HT-29 (cell line): ENCODE measurements at regions not wholly inside any gene's neighbourhood (a gene's known extent, or its start where the extent isn't known, plus 50 kb on each side); places are given as distances from the start of the nearest gene placed in this dataset.

Experiments used
- DNase-seq: peaks from one replicate; pipeline ENCODE4 v3.0.0-alpha.2; 2015; ENCODE audit warnings: low spot score

DNA sequence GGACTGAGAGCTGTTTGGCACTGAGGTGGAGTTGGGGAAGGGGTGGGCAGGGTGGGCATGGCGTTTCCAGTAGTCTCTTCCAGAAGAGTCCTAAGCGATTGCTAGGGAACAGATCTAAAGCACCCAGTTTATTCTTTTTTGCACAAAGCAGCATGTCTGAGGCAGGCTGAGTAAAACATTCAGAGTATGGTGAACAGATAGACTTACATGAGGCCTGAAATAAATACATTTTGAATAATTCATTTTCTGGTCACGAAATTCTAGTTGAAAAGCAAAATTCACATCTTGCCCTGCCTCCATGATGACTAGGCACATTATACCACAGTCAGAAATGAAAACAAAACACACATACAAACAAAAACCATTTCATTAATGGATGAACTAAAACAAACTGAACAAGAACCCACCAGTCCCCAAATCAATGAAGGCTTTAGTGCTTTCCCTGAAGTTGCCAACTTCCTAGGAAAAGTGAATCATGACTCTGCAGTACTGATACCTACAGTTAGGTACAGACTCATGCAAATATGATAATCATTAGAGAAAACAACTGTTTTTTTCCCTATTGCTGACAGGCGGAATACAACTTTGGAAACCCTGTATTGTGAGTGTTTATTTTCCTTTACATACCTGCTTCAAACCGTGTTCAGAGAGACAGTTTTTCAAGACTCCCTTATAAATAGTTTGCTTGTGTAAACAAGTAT, 702.9 kb upstream of the POU3F2 start:
- DNase-seq = no peak

DNA sequence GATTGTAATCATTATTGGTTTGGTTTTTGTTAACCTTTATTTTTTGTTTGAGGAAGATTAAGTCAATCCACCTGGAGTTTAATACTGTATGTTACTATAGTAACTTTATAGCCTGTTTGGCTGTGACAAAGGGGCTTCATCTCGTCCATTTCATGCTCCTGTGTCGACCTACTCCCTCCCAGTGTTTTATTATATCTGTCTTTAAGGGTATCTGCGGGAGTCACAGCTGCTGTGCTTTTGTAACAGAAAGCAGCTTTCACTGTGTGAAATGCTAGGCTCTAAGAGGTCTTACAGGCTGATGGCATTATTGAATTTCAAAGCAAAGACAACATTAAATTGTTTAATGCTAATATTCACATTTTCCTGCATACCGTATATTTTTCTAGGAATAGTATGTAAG, 698.0 kb upstream of the POU3F2 start:
- DNase-seq = no peak

DNA sequence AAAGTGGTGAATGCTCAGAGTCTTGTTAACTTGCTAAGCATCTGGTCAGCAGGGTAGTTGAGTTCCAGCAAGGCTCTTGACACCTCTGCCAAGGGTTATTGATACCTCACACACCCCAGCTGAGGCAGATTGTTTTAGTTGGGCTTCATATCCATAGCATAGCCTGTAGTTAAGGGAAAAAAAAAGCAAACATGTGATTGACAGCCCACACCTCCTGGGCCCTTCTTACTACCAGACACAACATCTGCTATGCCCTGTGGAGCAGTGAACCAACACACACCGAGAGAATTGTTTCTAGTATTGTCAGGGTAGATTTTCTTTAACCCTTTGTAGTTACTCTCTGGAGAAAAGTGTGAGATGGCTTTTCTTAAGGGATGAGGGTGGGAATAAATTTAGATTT, 697.0 kb upstream of the POU3F2 start:
- DNase-seq = no peak

DNA sequence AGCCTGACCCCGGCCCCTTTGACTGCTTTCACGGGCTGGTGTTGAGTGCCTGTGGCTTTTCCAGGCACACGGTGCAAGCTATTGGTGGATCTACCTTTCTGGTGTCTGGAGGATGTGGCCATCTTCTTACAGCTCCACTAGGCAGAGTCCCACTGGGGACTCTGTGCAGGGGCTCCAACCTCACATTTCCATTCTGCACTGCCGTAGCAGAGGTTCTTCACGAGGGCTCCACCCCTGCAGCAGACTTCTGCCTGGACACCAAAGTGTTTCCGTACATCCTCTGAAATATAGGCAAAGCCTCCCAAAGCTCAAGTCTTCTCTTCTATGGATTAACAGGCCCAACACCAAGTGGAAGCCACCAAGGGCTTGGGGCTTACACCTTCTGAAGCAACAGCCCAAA, 691.5 kb upstream of the POU3F2 start:
- no peak for DNase-seq

DNA sequence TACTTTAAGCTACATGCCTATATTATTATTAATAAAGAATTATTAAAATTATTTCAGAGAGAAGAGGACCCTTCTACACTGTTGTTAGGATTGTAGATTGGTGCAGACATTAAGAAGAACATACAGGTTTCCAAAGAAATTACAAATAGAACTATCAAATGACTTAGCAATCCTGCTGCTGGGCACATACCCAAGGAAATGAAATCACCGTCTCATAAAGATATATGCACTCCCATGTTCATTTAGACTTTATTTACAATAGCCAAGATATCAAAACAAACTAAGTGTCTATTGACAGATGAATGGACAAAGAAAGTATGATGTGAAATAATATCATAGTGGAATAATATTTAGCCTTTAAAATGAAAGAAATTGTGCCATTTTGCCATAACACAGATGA, 687.7 kb upstream of the POU3F2 start:
- DNase-seq = no peak

DNA sequence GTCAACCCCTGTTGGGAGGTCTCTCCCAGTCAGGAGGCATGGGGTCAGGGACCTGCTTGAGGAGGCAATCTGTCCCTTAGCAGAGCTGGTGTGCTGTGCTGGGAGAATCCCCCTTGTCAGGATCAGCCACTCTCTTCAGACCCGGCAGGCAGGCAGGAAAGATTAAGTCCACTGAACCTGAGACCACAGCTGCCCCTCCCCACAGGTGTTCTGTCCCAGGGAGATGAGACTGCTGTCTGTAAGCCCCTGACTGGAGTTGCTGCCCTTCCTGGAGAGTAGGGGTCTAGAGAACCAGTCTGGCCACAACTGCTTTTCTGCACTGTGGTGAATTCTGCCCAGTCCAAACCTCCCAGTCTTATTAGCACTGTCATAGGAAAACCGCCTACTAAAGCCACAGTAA, 677.8 kb upstream of the POU3F2 start:
- DNase-seq = no peak

DNA sequence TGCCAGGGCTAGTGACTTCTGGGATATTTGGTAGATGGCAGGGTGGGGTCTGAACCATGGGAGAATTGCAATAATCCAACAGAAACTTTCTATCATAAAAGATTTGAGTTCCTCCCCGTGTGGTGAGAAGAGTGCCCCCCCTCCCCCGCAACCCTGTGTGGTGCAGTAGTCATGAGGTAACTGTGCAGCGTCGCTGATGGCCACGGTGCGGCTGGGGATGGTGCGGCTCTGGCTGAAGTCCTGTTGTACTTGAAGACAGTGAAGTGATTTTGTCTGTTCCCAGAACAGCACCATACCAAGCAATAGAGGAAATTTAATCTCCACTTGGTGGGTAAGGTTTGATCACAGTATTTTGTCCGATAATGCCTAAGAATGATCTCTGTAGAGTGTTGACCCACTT, 654.8 kb upstream of the POU3F2 start:
- no peak for DNase-seq

DNA sequence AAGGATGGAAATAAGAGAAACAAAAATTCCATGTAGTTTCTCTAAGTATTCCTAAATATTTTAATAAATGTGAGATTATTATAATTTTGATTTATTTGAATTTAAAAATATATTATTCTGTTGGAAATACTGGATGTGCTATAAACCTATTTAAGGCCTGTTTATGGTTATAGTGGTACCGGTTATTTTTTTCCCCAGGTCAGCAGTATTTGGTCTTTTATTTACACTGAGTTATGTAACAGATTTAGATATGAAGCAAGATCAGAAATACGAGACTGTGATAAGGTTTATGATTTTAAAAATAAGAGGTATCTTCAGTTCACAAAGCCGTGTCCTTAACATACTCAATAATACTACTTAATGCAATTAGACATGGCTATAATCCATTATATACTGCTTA, 634.3 kb upstream of the POU3F2 start:
- no peak for DNase-seq

DNA sequence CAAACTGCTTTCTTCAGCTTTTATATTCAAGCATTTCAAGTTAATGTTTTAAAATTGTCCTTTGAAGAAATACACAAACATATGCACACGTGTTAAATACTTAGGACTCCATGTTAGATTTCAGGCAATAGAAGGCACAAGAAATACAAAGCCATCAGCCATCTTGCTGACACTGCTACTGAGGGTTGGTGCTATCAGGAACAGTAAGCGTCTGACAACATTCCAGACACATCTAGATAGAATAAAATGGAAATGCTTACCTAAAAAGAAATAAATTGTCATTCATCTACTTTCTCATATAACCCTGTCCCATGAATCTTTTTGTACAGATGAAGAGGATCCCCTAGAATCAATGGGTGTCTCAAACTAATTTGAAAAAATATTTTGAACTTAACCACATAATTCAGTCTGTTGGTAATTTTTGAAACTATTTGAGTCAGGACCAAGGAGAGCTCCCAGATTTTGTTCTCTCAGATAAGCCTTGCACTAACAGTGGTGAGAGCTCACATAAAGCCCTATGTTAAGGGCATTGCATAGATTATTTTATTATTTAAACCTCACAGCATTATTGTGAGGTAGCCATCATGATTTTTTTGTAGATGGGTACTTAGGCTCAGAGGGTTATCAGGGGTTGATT, 631.1 kb upstream of the POU3F2 start:
- DNase-seq = peak; percentile 36

DNA sequence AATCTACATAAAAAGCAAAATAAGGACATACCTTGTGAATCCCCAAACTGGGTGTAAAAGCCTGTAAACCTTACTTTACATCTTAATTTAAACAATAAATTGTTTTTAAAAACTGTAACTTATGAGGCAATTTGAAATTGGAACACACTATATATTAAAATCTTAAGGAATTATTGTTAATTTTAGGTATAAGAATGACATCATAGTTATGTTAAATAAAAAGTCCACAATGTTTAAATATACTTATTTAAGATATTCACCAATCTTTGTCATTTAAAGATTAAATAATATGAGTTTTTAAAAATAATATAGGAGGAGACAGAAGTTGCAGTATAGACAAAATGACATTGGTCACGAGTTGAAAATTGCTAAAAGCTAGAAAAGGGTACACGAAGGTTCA, 621.9 kb upstream of the POU3F2 start:
- no peak for DNase-seq

DNA sequence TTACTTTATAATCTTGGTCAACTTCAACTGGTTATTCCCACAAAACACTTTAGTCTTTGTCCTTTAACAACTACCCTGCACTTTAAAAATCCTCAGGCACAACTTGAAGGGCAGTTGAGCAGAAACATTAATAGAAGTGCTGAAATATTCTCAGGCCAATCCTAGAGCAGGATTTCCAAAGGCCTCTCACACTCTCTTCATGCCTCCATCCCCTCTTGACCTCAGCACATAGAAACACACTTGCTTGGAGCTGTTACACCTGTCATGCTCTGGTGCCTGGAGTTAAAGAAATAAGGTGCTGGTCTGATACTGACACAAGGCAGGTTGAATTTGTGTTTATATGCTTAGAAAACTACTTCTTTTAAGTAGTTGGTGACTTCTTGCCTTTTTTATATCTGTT, 618.8 kb upstream of the POU3F2 start:
- no peak for DNase-seq

DNA sequence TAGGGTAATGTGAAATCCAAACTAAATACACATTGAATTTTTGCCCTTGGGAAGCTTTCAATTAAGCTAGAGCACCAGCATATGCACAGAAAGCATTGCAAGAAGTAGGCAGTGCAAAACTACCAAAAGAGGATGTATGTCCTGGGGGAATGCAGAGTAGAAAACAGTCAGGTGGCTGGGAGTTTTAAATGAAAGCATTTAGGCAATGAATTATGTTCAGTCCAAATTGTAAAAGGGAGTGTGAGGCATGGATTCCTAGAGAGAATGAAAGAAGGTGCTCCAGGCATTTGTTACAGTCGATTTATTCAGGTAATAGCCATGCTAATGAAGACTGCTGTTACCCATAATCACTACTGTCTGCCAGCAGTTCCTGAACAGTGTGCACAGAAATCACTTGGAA, 604.1 kb upstream of the POU3F2 start:
- no peak for DNase-seq

DNA sequence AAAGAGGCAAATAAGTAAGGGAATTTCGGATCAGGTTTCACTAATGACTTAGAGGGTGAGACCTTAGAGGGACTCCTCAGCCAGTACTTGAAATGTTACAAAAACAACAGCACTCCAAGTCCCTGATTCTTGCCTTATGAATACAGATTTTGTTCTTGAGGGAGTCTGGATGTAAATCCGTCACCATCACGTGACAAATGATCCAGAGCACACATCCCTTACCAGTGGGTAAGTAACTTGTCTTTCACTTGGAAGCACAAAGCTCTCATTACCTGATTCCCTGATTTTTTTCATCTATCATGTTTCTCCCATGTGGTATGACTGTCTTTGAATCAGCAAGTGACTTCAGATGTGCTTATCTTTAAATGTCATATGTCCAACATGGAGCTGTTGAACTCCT, 595.3 kb upstream of the POU3F2 start:
- DNase-seq = no peak

DNA sequence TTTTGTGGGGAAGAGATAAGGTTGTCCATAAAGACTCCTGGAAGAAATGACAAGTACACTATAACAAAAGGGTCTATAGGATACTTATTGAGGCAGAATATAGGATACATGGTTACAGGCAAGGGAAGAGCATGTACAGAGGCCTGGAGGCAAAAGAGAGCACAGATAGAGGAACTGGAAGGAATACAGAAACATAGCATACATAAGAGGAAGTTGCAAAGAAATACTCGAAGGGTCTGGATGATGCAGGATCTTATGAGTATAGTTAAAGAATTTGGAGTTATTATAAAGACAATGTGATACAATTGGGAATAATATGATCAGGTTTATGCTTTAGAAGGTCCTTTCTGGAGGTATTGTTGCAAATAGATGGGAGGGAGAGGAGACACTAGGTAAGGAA, 592.7 kb upstream of the POU3F2 start:
- DNase-seq = no peak

DNA sequence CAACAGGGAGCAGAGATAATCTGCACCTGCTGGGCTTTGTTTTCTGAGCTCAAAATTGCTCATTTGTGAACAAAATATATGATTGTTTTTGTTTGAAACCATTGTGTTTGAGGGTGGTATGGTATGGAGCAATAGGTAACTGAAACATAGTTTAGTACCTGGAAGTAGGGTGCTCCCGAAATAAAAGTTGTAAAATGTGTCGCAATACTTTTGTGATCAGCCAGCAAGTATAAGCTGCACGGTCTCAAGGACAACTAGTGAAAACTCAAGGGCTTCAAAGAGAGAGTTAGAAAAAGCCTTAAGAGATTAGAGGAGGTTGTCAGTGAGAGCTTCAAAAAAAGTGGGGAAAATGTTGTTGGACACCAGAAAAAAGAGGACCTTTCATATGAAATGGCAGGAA, 579.8 kb upstream of the POU3F2 start:
- DNase-seq = no peak

DNA sequence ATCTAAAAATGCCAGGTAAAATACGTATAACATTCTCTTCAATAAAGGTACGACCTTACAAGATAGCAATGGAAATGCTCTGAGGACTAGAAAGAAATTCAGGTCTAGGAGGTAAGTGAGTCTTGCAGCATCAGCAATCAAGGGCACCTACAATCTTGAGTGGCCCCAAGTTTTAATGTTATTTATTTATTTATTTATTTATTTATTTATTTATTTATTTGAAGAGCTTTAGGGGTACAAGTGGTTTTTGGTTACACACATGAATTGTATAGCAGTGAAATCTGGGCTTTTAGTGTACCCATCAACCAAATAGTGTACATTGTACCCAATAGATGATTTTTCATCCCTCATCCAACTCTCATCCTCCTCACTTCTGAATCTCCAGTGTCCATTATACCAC, 574.0 kb upstream of the POU3F2 start:
- no peak for DNase-seq

DNA sequence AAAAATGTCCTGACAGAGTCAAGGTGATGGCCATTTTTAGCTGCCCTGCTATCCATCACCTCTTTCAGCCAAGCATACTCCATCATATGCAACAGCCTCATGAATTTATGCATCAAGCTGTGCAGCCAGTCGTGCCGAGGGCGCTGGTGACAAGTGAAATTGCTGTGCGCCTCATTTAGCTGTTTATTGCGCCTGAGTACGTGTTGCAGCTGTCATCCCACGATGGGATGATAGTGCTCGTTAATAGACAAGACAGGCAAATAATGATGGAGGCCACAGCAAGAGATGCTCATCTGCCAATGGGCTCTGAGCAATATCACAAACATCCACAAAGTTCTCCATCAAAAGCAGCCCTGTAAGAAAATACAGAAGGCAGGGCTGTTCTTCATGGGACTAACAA, 562.3 kb upstream of the POU3F2 start:
- no peak for DNase-seq

DNA sequence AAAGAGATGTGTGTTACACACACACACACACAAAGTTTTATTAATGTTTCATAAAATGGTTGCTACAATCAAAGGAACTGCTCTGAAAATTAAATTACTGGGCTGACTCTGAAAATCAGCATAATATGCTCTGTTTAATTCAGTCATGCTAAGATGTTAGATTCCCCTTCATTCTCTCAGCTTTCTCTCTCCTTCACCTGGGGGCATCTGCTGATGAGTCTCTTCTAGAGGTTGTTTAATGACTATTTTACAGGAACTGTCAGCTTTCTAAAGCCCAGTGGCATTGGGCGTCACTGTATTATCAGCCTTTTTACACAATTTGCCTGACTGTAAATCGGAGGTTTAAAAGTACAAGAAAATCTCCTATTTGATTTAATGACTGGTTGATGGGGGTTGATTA, 559.7 kb upstream of the POU3F2 start:
- DNase-seq = no peak

DNA sequence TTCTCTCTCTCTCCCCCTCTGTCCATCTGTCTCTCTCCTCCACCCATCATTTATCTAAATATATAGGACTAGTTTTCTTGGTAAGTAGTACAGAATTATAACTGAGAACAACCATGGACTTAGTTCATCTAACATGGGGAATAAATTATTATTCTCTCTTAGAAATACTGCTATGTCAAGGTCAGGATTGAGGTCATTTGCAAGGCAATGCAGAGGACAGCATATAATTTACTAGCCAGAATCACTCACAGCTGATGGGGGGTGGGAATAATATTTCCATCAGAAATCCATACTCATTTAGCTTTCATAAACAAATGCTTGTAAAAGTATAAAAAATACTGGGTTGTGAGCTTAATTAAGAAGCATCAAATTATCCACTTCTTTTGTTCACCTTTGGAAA, 553.9 kb upstream of the POU3F2 start:
- DNase-seq = no peak

DNA sequence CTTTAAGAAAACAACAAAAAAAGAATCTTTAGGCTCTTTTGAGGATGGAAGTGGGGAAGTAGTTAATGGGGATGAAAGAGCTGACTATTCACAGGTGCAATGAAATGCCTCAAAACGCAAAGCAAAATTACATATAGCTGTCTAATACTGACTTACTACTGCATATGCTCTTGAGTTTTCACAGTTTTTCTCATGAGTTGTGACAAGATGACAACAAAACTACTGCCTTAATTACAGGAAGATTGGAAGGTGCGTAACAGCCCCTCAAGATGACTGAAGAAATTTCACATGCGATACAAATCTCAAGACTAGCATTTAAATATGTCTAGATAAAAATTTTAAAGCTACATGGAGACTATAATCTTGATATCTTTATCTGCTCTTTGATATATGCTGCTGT, 547.8 kb upstream of the POU3F2 start:
- no peak for DNase-seq

DNA sequence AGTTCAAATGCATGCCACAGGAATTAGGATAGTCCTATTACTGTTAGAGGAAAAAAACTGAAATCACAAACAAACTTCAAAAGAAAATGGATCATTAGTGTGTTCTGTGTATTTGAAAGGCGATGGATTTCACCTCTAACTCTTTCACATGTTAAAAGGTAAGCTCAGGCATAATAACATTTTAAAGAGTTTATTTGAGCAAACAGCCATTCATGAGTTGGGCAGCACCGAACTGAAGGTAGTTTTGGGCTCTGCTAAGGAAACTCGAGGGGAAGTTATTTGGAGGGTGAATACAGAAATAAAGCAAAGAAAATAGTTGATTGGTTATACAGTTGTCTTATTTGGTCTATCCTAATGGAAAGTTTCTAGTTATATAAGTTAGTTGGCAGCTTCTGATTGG, 546.5 kb upstream of the POU3F2 start:
- DNase-seq = no peak

DNA sequence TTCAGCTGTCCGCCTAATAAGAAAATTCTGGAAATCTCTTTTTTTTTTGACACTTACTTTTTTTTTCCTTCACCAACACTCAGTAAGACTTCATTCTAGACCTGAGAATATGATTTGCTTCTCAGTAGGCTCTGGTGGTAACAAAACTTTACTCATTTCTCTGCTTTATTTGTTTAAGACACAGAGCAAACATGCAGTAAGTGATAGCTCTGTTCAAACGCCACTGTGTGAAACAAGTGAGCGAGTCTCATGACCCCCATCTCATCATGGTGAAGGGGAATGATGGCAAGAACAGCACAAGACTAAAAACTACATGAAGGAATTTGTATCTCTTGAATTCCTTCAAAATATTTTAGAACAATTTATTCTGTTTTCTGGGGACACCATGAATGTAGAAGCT, 541.6 kb upstream of the POU3F2 start:
- DNase-seq = no peak

DNA sequence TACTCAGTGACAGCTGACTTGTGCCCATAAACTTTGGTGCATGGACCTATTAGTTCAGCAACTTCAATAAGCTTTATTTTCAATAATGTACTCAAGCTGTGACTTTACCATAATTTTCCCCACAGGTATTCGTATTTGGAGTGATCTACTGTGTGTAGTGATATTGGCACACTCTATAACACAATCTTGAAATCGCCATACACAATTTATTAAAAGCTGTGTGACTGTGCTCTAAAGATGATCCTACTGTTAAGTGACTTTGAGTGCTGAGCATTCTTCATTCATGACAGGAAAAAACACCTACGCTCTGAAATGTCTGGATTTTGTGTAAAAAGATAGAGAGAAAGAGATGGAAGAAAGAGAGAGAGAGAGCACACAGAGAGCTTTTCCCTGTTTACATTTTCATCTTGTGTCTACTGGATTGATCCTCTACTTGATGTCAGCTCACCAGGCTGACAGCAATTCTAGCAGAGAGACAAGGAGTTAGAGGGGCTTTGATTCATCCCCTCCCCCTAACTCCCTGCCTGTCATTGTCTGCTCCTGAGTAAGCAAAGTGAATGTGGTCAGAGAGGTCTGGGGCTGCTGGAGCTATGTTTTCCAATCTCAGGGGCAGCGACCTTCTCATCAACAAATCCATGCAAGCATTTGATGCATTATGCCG, 538.7 kb upstream of the POU3F2 start:
- no peak for DNase-seq
